ENCODE measurements at regions not wholly inside any gene's neighbourhood (a gene's known extent, or its start where the extent isn't known, plus 50 kb on each side); places are given as distances from the start of the nearest gene placed in this dataset.

DNA sequence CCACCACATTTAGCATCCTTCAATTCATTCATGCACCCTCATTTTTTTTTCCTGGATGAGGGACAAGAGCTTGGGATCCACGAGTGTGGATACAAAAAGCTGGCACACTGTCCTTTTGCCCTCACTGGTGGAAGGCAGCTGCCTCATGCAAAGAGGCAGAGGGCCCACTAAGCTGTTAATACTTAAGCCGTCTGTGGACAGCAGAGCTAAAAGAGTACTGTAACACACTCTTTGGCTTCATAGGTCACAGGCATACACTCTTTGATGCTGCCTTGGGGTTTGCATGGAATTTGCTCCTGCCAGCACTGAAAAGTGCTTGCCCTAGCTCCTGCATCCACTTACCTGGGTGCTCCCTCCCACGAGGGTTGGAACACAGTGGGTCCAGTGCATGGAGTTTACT lies 978.4 kb upstream of the SPRY2 start:
- Histone ChIP-seq H3K9me2 (replicated peaks; ENCODE audit: low read length) (no peaks in the 10 kb centered on the region), H3K9ac (ENCODE audit: low read length) (no peak overlapping the region), H3K4me1 (ENCODE audit: insufficient read depth, low read length) (no peaks in the 10 kb centered on the region), H3K27ac (ENCODE audit: low read length) (no peak overlapping the region), H4K20me1 (ENCODE audit: low read length) (no peaks in the 10 kb centered on the region), H3K4me3 (ENCODE audit: low read length) (no peak overlapping the region), H3K9me3 (ENCODE audit: low read length) (no peaks in the 10 kb centered on the region), H3F3A (ENCODE audit: low read length, unreplicated experiment) (no peaks in the 10 kb centered on the region), H3K4me2 (ENCODE audit: low read length) (no peak overlapping the region), H3K36me3 (ENCODE audit: low read depth, low read length) (no peaks in the 10 kb centered on the region), H2AFZ (ENCODE audit: low read length) (no peak overlapping the region), H3K79me2 (ENCODE audit: low read length) (no peaks in the 10 kb centered on the region), H3K27me3 (ENCODE audit: low read length) (no peaks in the 10 kb centered on the region)
- ATAC-seq (no peak), DNase-seq (no peak)
- BruUV-seq (replicated peaks) = no TSS peak
- POLR2A ChIA-PET (ENCODE audit: unreplicated experiment) = no interaction called here
- intact Hi-C loops (cut with micrococcal nuclease) = no loop called here
- CTCF ChIA-PET = no interaction called here
- TF ChIP-seq, protein P1, sequence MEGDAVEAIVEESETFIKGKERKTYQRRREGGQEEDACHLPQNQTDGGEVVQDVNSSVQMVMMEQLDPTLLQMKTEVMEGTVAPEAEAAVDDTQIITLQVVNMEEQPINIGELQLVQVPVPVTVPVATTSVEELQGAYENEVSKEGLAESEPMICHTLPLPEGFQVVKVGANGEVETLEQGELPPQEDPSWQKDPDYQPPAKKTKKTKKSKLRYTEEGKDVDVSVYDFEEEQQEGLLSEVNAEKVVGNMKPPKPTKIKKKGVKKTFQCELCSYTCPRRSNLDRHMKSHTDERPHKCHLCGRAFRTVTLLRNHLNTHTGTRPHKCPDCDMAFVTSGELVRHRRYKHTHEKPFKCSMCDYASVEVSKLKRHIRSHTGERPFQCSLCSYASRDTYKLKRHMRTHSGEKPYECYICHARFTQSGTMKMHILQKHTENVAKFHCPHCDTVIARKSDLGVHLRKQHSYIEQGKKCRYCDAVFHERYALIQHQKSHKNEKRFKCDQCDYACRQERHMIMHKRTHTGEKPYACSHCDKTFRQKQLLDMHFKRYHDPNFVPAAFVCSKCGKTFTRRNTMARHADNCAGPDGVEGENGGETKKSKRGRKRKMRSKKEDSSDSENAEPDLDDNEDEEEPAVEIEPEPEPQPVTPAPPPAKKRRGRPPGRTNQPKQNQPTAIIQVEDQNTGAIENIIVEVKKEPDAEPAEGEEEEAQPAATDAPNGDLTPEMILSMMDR (conservative IDR thresholded peaks at IDR 0.05; ENCODE audit: low read depth, low read length) = no peak
- no peak for TF ChIP-seq EZH2phosphoT487 (IDR thresholded peaks at IDR 0.05; ENCODE audit: borderline replicate concordance, low read length)
- no peak for TF ChIP-seq EZH2 (IDR thresholded peaks at IDR 0.05; ENCODE audit: low read length, unreplicated experiment)

DNA sequence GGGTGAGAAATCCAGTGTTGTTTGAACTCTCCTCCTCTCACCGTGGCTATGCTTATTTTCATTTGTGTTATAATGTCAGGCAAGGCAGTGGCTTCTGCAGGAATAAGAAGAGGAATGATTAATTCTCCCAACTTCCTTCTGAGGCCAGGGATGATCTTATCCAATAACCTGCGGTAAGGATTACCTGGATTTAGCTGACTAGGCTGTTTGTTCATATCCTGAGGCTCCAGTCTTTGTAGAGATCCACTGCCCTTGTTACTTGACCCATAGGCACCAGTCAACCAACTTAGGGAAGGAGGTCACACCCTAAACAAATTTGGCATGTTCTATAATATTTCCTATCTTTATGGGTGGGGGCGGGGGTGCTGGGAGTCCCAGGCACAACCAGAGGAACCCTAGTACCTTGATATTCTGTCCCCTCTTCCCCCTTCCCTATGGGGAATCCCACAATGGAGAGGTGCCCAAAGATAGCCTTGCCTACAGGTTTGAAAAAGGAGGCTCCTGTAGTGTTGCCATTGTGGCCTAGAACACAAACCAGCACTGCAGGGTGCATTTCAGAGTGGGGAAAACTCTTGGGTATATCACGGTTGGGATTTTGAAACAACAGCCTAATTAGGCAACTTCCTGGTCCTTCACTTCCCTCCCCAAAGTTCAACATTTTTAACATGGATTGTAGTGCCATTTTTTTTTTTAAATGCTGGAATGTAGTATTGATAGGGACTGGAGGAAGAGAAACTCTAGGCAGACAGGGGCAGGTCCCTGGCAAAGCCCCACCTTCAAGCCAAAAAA lies 977.5 kb upstream of the SPRY2 start:
- CTCF ChIA-PET = no interaction called here
- ATAC-seq (no peak), DNase-seq (no peak)
- Histone ChIP-seq H3K4me1 (ENCODE audit: insufficient read depth, low read length) (no peaks in the 10 kb centered on the region), H3K4me3 (ENCODE audit: low read length) (no peak overlapping the region), H3K36me3 (ENCODE audit: low read depth, low read length) (no peaks in the 10 kb centered on the region), H3K27me3 (ENCODE audit: low read length) (no peaks in the 10 kb centered on the region), H3K9ac (ENCODE audit: low read length) (no peak overlapping the region), H3K79me2 (ENCODE audit: low read length) (no peaks in the 10 kb centered on the region), H3K9me2 (replicated peaks; ENCODE audit: low read length) (no peaks in the 10 kb centered on the region), H3K27ac (ENCODE audit: low read length) (no peak overlapping the region), H3K4me2 (ENCODE audit: low read length) (no peak overlapping the region), H3K9me3 (ENCODE audit: low read length) (no peaks in the 10 kb centered on the region), H3F3A (ENCODE audit: low read length, unreplicated experiment) (no peaks in the 10 kb centered on the region), H2AFZ (ENCODE audit: low read length) (no peak overlapping the region), H4K20me1 (ENCODE audit: low read length) (no peaks in the 10 kb centered on the region)
- TF ChIP-seq EZH2phosphoT487 (IDR thresholded peaks at IDR 0.05; ENCODE audit: borderline replicate concordance, low read length) (no peak), EZH2 (IDR thresholded peaks at IDR 0.05; ENCODE audit: low read length, unreplicated experiment) (no peak)
- TF ChIP-seq, protein P1 (conservative IDR thresholded peaks at IDR 0.05; ENCODE audit: low read depth, low read length) = no peak
- BruUV-seq (replicated peaks) = no TSS peak
- POLR2A ChIA-PET (ENCODE audit: unreplicated experiment) = no interaction called here
- intact Hi-C loops (cut with micrococcal nuclease) = no loop called here

DNA sequence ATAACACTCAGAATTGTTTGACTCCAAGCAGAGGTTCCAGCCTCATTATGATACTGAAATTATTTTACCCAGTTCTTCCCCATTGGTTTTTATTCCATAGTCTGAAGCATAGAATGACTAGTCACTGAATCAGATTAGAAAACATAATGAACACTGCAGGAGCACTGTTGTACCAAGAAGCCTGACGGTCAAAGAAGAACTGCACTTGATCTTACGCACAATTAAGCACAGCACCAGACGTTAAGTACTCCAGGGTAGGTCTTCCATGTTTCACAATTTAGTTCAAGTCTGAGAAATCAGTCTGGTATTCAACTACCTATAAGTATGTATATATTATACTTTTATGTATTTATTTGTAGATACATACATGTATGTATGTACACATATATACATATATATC lies 973.5 kb upstream of the SPRY2 start:
- no peak overlapping the region for H3K4me2 ChIP-seq (ENCODE audit: low read length)
- no peak overlapping the region for H2AFZ ChIP-seq (ENCODE audit: low read length)
- intact Hi-C loops (cut with micrococcal nuclease) = no loop called here
- TF ChIP-seq, protein P1 (conservative IDR thresholded peaks at IDR 0.05; ENCODE audit: low read depth, low read length) = no peak
- TF ChIP-seq EZH2phosphoT487 (IDR thresholded peaks at IDR 0.05; ENCODE audit: borderline replicate concordance, low read length) (no peak), EZH2 (IDR thresholded peaks at IDR 0.05; ENCODE audit: low read length, unreplicated experiment) (no peak)
- H3K27me3 ChIP-seq (ENCODE audit: low read length) = no peaks in the 10 kb centered on the region
- H4K20me1 ChIP-seq (ENCODE audit: low read length) = no peaks in the 10 kb centered on the region
- H3K9ac ChIP-seq (ENCODE audit: low read length) = no peak overlapping the region
- no peak for ATAC-seq
- no peak overlapping the region for H3K4me3 ChIP-seq (ENCODE audit: low read length)
- CTCF ChIA-PET = no interaction called here
- no peaks in the 10 kb centered on the region for H3K9me2 ChIP-seq (replicated peaks; ENCODE audit: low read length)
- H3F3A ChIP-seq (ENCODE audit: low read length, unreplicated experiment) = no peaks in the 10 kb centered on the region
- BruUV-seq (replicated peaks) = no TSS peak
- DNase-seq = no peak
- no peaks in the 10 kb centered on the region for H3K9me3 ChIP-seq (ENCODE audit: low read length)
- H3K79me2 ChIP-seq (ENCODE audit: low read length) = no peaks in the 10 kb centered on the region
- H3K27ac ChIP-seq (ENCODE audit: low read length) = no peak overlapping the region
- H3K36me3 ChIP-seq (ENCODE audit: low read depth, low read length) = no peaks in the 10 kb centered on the region
- POLR2A ChIA-PET (ENCODE audit: unreplicated experiment) = no interaction called here
- H3K4me1 ChIP-seq (ENCODE audit: insufficient read depth, low read length) = no peaks in the 10 kb centered on the region
